ENCODE measurements at regions not wholly inside any gene's neighbourhood (a gene's known extent, or its start where the extent isn't known, plus 50 kb on each side); places are given as distances from the start of the nearest gene placed in this dataset.

- no peak for DNase-seq (ENCODE audit: low read depth, low spot score)
- in situ Hi-C loops (cut with HindIII; ENCODE audit: low sequenced_read_pairs): no loop called here
- TF ChIP-seq CTCF (IDR thresholded peaks at IDR 0.05; ENCODE audit: low read depth, low read length): no peak
- no peak overlapping the region for H3K4me3 ChIP-seq (ENCODE audit: low read depth, low read length)
Observed at GRCh38 chr6:25178336-25179035, 100.7 kb upstream of the CARMIL1 start.

GRCh38 chr6:25179051-25179778, 100.0 kb upstream of the CARMIL1 start:
- peak; percentile 37 for DNase-seq (ENCODE audit: low read depth, low spot score)
- in situ Hi-C loops (cut with HindIII; ENCODE audit: low sequenced_read_pairs): no loop called here
- TF ChIP-seq CTCF (IDR thresholded peaks at IDR 0.05; ENCODE audit: low read depth, low read length): no peak
- H3K4me3 ChIP-seq (ENCODE audit: low read depth, low read length): no peak overlapping the region

GRCh38 chr6:25180630-25181349, 98.4 kb upstream of the CARMIL1 start:
- no peak overlapping the region for H3K4me3 ChIP-seq (ENCODE audit: low read depth, low read length)
- in situ Hi-C loops (cut with HindIII; ENCODE audit: low sequenced_read_pairs): no loop called here
- no peak for TF ChIP-seq CTCF (IDR thresholded peaks at IDR 0.05; ENCODE audit: low read depth, low read length)
- DNase-seq (ENCODE audit: low read depth, low spot score): no peak

- in situ Hi-C loops (cut with HindIII; ENCODE audit: low sequenced_read_pairs): no loop called here
Observed at GRCh38 chr6:25181350-25181724, 97.8 kb upstream of the CARMIL1 start.

GRCh38 chr6:25181923-25182322, 97.3 kb upstream of the CARMIL1 start:
- TF ChIP-seq CTCF (IDR thresholded peaks at IDR 0.05; ENCODE audit: low read depth, low read length): no peak
- no peak for DNase-seq (ENCODE audit: low read depth, low spot score)
- no peak overlapping the region for H3K4me3 ChIP-seq (ENCODE audit: low read depth, low read length)
- in situ Hi-C loops (cut with HindIII; ENCODE audit: low sequenced_read_pairs): no loop called here

More at GRCh38 chr6:25181350-25181724, 97.8 kb upstream of the CARMIL1 start:
- DNase-seq (ENCODE audit: low read depth, low spot score): no peak
- H3K4me3 ChIP-seq (ENCODE audit: low read depth, low read length): no peak overlapping the region
- TF ChIP-seq CTCF (IDR thresholded peaks at IDR 0.05; ENCODE audit: low read depth, low read length): no peak

GRCh38 chr6:25186919-25187318, 92.3 kb upstream of the CARMIL1 start:
- DNase-seq (ENCODE audit: low read depth, low spot score): no peak
- H3K4me3 ChIP-seq (ENCODE audit: low read depth, low read length): no peak overlapping the region
- no peak for TF ChIP-seq CTCF (IDR thresholded peaks at IDR 0.05; ENCODE audit: low read depth, low read length)
- in situ Hi-C loops (cut with HindIII; ENCODE audit: low sequenced_read_pairs): no loop called here
